D721Med (cell line): ENCODE measurements at regions not wholly inside any gene's neighbourhood (a gene's known extent, or its start where the extent isn't known, plus 50 kb on each side); places are given as distances from the start of the nearest gene placed in this dataset.
"Not testable (repeated sequence)": the region's sequence is repeated elsewhere in the genome, so short reads cannot be mapped to it uniquely, and the experiment has no call there.

ENCODE experiments used
- DNase-seq: peaks from one replicate; pipeline ENCODE4 v3.0.0; 2011; ENCODE audit warnings: low spot score; ENCODE audit not compliant: insufficient read length
- FAIRE-seq: peaks from 2 replicates; lab custom pipeline; 2011; peaks lifted over from hg19 to GRCh38; lab: Jason Lieb, UNC
- TF ChIP-seq, protein P1 (sequence below): IDR thresholded peaks from 2 replicates; pipeline ENCODE4 v1.5.1; 2012; ENCODE audit warnings: mild to moderate bottlenecking, control low read depth; ENCODE audit not compliant: insufficient read depth; ENCODE audit errors: missing control alignments

DNA sequence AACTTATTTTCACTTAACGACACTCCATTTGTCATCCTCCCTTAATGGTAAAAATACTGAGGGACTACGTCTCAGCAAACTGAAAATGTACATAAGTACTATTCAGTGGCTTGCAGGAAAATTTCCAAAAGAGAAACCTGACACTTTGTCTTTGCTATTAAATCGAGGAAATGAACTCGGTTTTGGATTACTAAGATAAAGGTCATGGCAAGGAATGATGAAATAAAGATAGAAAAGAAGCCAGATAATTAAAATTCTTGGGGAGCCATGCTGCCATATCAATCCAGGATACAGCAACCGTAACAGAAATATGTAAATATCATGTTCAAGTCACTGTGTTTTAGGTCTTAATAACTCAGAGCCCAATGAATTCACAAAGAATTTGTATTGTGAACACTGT is 647.8 kb downstream of the CDH9 start:
- TF ChIP-seq, protein P1, sequence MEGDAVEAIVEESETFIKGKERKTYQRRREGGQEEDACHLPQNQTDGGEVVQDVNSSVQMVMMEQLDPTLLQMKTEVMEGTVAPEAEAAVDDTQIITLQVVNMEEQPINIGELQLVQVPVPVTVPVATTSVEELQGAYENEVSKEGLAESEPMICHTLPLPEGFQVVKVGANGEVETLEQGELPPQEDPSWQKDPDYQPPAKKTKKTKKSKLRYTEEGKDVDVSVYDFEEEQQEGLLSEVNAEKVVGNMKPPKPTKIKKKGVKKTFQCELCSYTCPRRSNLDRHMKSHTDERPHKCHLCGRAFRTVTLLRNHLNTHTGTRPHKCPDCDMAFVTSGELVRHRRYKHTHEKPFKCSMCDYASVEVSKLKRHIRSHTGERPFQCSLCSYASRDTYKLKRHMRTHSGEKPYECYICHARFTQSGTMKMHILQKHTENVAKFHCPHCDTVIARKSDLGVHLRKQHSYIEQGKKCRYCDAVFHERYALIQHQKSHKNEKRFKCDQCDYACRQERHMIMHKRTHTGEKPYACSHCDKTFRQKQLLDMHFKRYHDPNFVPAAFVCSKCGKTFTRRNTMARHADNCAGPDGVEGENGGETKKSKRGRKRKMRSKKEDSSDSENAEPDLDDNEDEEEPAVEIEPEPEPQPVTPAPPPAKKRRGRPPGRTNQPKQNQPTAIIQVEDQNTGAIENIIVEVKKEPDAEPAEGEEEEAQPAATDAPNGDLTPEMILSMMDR: no peak
- DNase-seq: no peak
- no peak for FAIRE-seq

DNA sequence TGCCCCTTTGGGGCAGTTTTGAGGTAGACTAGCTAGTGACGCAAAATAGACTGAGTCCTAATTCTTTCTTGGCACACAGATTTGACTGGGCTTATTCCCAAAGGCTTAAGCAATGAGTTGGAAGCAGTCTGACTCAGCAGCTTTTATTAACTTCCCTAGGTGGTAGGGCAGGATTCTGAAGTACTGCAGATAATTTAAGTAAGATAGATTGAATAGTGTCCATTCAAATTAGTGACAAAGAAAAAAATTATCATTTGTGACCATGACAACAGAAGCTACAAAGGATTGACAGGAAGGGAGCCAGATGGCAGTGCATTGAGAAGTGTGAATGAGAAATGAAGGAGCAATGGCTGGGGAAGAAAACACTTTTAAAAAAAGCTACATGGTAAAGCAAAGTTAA is 649.4 kb downstream of the CDH9 start:
- FAIRE-seq (no peak), DNase-seq (no peak)
- TF ChIP-seq, protein P1: no peak

DNA sequence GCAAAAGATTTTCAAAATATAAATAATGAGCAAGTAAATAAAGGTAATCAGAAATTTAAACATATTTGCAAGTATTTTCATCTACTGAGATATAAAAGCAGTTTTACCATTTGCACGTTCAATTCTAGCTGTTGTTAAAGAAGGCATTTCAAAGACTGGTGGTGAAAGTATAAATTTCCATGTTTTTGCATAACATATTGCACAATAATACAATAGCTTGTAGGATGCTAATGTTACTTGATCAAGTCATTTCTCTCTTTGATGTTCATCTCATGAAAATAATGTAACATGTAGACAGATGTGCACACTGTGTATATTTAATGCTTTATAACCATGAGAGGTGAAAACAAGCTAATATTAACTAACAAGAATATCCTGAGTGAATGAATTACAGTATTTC is 651.9 kb downstream of the CDH9 start:
- TF ChIP-seq, protein P1: no peak
- DNase-seq: no peak
- no peak for FAIRE-seq

DNA sequence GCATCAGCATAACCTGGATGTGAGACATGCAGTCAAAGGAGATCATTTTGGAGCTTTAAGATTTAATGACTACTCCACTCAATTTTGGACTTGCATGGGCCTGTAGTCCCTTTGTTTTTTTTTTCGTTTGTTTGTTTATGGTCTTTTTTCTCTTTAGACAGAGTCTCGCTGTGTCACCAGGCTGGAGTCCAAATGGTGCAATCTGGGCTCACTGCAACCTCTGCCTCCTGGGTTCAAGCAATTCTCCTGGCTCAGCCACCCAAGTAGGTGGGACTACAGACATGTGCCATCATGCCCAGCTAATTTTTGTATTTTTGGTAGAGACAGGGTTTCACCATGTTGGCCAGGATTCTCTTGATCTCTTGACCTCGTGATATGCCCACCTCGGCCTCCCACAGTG is 673.8 kb downstream of the CDH9 start:
- not testable (repeated sequence) for DNase-seq, FAIRE-seq

DNA sequence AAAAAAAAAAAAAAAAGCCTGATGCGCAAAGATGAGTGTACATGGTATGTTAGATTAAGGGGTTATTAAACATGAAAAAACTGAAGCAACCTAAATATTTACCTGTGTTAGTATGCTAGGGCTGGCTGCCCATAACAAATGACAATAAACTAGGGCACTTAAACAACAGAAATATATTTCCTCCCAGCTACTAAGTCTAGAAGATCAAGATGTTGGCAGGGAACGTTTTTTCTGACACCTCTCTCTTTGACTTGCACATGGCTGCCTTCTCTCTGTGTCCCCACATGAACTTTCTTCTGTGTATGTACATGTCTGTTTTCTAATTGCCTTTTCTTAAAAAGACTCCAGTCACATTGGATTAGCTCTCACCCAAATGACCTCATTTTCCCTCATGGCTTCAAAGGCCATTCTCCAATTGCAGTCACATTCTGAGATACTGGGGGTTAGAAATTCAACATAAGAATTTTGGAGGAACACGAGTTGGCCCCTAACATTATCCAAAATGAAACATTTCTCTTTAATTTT is 694.5 kb downstream of the CDH9 start:
- FAIRE-seq (no peak), DNase-seq (no peak)
- TF ChIP-seq, protein P1: no peak

DNA sequence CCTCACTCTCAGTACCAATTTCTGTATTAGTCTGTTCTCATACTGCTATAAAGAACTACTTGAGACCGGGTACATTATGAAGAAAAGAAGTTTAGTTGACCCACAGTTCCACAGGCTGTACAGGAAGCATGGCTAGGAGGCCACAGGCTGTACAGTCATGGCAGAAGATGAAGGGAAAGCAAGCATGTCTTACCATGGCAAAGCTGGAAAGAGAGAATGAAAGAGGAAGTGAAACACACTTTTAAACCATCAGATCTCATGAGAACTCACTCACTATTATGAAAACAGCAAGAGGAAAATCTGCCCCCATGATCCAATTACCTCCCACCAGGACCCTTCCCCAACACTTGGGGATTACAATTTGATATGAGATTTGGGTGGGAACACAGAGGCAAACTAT is 698.8 kb downstream of the CDH9 start:
- DNase-seq: no peak
- FAIRE-seq: no peak
- TF ChIP-seq, protein P1: no peak

DNA sequence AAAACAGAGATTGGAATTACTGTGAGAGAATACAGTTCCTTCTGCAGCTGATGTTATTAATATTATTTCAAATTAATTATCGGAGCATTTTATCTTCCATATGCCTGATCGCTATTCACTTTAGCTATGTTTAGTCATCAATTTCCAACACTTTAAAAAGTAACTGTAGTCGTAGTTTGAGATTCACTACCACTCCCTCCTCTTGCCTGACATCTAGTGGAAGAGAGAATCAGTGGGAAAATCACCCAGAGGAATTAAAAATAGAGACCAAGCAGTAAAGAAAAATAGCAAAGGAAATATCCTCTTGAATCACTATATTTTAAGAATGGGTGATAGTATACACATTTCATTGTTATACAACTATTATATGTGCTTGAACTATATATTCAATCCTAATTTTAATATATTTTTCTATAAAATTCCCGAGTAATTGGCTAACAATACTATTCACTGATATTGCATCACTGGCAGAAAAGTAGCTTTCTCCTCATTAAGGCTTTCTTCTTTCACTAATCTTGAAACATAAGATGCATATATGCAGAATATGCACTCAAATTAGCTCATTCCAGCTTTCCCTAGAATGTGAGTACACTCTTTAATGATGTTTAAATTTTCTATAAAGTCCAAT is 708.7 kb downstream of the CDH9 start:
- no peak for FAIRE-seq
- TF ChIP-seq, protein P1: peak; percentile 62
- no peak for DNase-seq
